ENCODE measurements at regions not wholly inside any gene's neighbourhood (a gene's known extent, or its start where the extent isn't known, plus 50 kb on each side); places are given as distances from the start of the nearest gene placed in this dataset.

GRCh38 chr7:46034056-46034768 lies 113.1 kb upstream of the IGFBP3 start:
- peak; percentile 13 for FAIRE-seq
- Histone ChIP-seq H3K4me3 (ENCODE audit: low read length in 3 of 3) (no peak overlapping the region), H3K27ac (ENCODE audit: low read depth in 2 of 2, low read length in 2 of 2) (no peak overlapping the region), H3K27me3 (ENCODE audit: control insufficient read depth, insufficient read depth, low read length) (no peaks in the 10 kb centered on the region), H3K36me3 (ENCODE audit: control insufficient read depth in 2 of 3, insufficient read depth in 3 of 3, low read length in 3 of 3) (no peaks in the 10 kb centered on the region), H3K9ac (ENCODE audit: low read length in 3 of 3) (no peak overlapping the region), H3K9me3 (ENCODE audit: control insufficient read depth in 2 of 3, insufficient read depth in 1 of 3, low read length in 3 of 3) (no peaks in the 10 kb centered on the region), H3K4me1 (ENCODE audit: control insufficient read depth in 2 of 3, insufficient read depth in 2 of 3, low read depth in 1 of 3, low read length in 3 of 3) (no peaks in the 10 kb centered on the region)
- DNase-seq, result no peak
- intact Hi-C loops (cut with DNase I), result no loop called here
- TF ChIP-seq CTCF (IDR thresholded peaks at IDR 0.05; ENCODE audit: borderline replicate concordance, extremely low read depth, insufficient read depth), result no peak

GRCh38 chr7:46033592-46033991 lies 112.5 kb upstream of the IGFBP3 start:
- H3K9ac ChIP-seq (ENCODE audit: low read length in 3 of 3), result no peak overlapping the region
- DNase-seq, result no peak
- H3K27me3 ChIP-seq (ENCODE audit: control insufficient read depth, insufficient read depth, low read length), result no peaks in the 10 kb centered on the region
- no peak for FAIRE-seq
- H3K36me3 ChIP-seq (ENCODE audit: control insufficient read depth in 2 of 3, insufficient read depth in 3 of 3, low read length in 3 of 3), result no peaks in the 10 kb centered on the region
- H3K4me1 ChIP-seq (ENCODE audit: control insufficient read depth in 2 of 3, insufficient read depth in 2 of 3, low read depth in 1 of 3, low read length in 3 of 3), result no peaks in the 10 kb centered on the region
- H3K9me3 ChIP-seq (ENCODE audit: control insufficient read depth in 2 of 3, insufficient read depth in 1 of 3, low read length in 3 of 3), result no peaks in the 10 kb centered on the region
- H3K27ac ChIP-seq (ENCODE audit: low read depth in 2 of 2, low read length in 2 of 2), result no peak overlapping the region
- no peak overlapping the region for H3K4me3 ChIP-seq (ENCODE audit: low read length in 3 of 3)
- TF ChIP-seq CTCF (IDR thresholded peaks at IDR 0.05; ENCODE audit: borderline replicate concordance, extremely low read depth, insufficient read depth), result no peak
- intact Hi-C loops (cut with DNase I), result no loop called here

GRCh38 chr7:46032942-46033341 lies 111.9 kb upstream of the IGFBP3 start:
- no peak for TF ChIP-seq CTCF (IDR thresholded peaks at IDR 0.05; ENCODE audit: borderline replicate concordance, extremely low read depth, insufficient read depth)
- no peaks in the 10 kb centered on the region for H3K36me3 ChIP-seq (ENCODE audit: control insufficient read depth in 2 of 3, insufficient read depth in 3 of 3, low read length in 3 of 3)
- H3K9me3 ChIP-seq (ENCODE audit: control insufficient read depth in 2 of 3, insufficient read depth in 1 of 3, low read length in 3 of 3), result no peaks in the 10 kb centered on the region
- no peak overlapping the region for H3K27ac ChIP-seq (ENCODE audit: low read depth in 2 of 2, low read length in 2 of 2)
- H3K4me3 ChIP-seq (ENCODE audit: low read length in 3 of 3), result no peak overlapping the region
- H3K4me1 ChIP-seq (ENCODE audit: control insufficient read depth in 2 of 3, insufficient read depth in 2 of 3, low read depth in 1 of 3, low read length in 3 of 3), result no peaks in the 10 kb centered on the region
- intact Hi-C loops (cut with DNase I), result no loop called here
- DNase-seq (no peak), FAIRE-seq (no peak)
- no peaks in the 10 kb centered on the region for H3K27me3 ChIP-seq (ENCODE audit: control insufficient read depth, insufficient read depth, low read length)
- no peak overlapping the region for H3K9ac ChIP-seq (ENCODE audit: low read length in 3 of 3)

GRCh38 chr7:46032353-46032752 lies 111.3 kb upstream of the IGFBP3 start:
- H3K36me3 ChIP-seq (ENCODE audit: control insufficient read depth in 2 of 3, insufficient read depth in 3 of 3, low read length in 3 of 3), result no peaks in the 10 kb centered on the region
- H3K9ac ChIP-seq (ENCODE audit: low read length in 3 of 3), result no peak overlapping the region
- H3K4me3 ChIP-seq (ENCODE audit: low read length in 3 of 3), result no peak overlapping the region
- H3K27me3 ChIP-seq (ENCODE audit: control insufficient read depth, insufficient read depth, low read length), result no peaks in the 10 kb centered on the region
- no peak for DNase-seq
- H3K4me1 ChIP-seq (ENCODE audit: control insufficient read depth in 2 of 3, insufficient read depth in 2 of 3, low read depth in 1 of 3, low read length in 3 of 3), result no peaks in the 10 kb centered on the region
- H3K27ac ChIP-seq (ENCODE audit: low read depth in 2 of 2, low read length in 2 of 2), result no peak overlapping the region
- FAIRE-seq, result no peak
- intact Hi-C loops (cut with DNase I), result no loop called here
- no peak for TF ChIP-seq CTCF (IDR thresholded peaks at IDR 0.05; ENCODE audit: borderline replicate concordance, extremely low read depth, insufficient read depth)
- no peaks in the 10 kb centered on the region for H3K9me3 ChIP-seq (ENCODE audit: control insufficient read depth in 2 of 3, insufficient read depth in 1 of 3, low read length in 3 of 3)
